GF-D8 (cell line): ENCODE measurements at regions not wholly inside any gene's neighbourhood (a gene's known extent, or its start where the extent isn't known, plus 50 kb on each side); places are given as distances from the start of the nearest gene placed in this dataset.
"Not testable (repeated sequence)": the region's sequence is repeated elsewhere in the genome, so short reads cannot be mapped to it uniquely, and the experiment has no call there.

Experiments
- DNase-seq: peaks from one replicate; lab custom pipeline; 2025; lab: John Stamatoyannopoulos, UW

- no peak for DNase-seq
Measured at GRCh38 chr4:179116011-179116410, 1673.8 kb upstream of the AGA start.

GRCh38 chr4:179116581-179116980 is 1674.3 kb upstream of the AGA start:
- no peak for DNase-seq

GRCh38 chr4:179123084-179123483 is 1680.8 kb upstream of the AGA start:
- DNase-seq, result no peak

GRCh38 chr4:179124419-179124818 is 1682.2 kb upstream of the AGA start:
- DNase-seq, result no peak

GRCh38 chr4:179124957-179125356 is 1682.7 kb upstream of the AGA start:
- DNase-seq, result no peak

- no peak for DNase-seq
Measured at GRCh38 chr4:179125870-179126269, 1683.6 kb upstream of the AGA start.

- no peak for DNase-seq
Measured at GRCh38 chr4:179128299-179128698, 1686.1 kb upstream of the AGA start.

- no peak for DNase-seq
Measured at GRCh38 chr4:179130122-179130714, 1688.0 kb upstream of the AGA start.

- no peak for DNase-seq
Measured at GRCh38 chr4:179145746-179146525, 1703.7 kb upstream of the AGA start.

GRCh38 chr4:179151770-179152169 is 1709.5 kb upstream of the AGA start:
- no peak for DNase-seq

GRCh38 chr4:179163147-179163546 is 1720.9 kb upstream of the AGA start:
- DNase-seq, result no peak

- DNase-seq, result no peak
Measured at GRCh38 chr4:179164267-179164999, 1722.2 kb upstream of the AGA start.

GRCh38 chr4:179165000-179165738 is 1722.9 kb upstream of the AGA start:
- no peak for DNase-seq

- no peak for DNase-seq
Measured at GRCh38 chr4:179165862-179166261, 1723.6 kb upstream of the AGA start.

- not testable (repeated sequence) for DNase-seq
Measured at GRCh38 chr4:179170308-179170707, 1728.1 kb upstream of the AGA start.

GRCh38 chr4:179182741-179183140 is 1740.5 kb upstream of the AGA start:
- DNase-seq, result no peak

- no peak for DNase-seq
Measured at GRCh38 chr4:179195887-179196286, 1753.7 kb upstream of the AGA start.

GRCh38 chr4:179196511-179196910 is 1754.3 kb upstream of the AGA start:
- DNase-seq, result no peak

- DNase-seq, result no peak
Measured at GRCh38 chr4:179200681-179201080, 1758.4 kb upstream of the AGA start.

GRCh38 chr4:179225594-179225993 is 1783.4 kb upstream of the AGA start:
- DNase-seq, result no peak

GRCh38 chr4:179248821-179249220 is 1806.6 kb upstream of the AGA start:
- DNase-seq, result no peak

GRCh38 chr4:179268791-179269190 is 1826.6 kb upstream of the AGA start:
- no peak for DNase-seq
